DND-41 (cell line): ENCODE measurements at regions not wholly inside any gene's neighbourhood (a gene's known extent, or its start where the extent isn't known, plus 50 kb on each side); places are given as distances from the start of the nearest gene placed in this dataset.

Experiments used
- ATAC-seq: fragments of 200-7000 bp; cut with Tn5 transposase; 3 replicates; pipeline ENCODE4 v1.9.1; 2021; ENCODE audit warnings: low read depth; ENCODE audit not compliant: insufficient read depth
- DNase-seq: peaks from one replicate; pipeline ENCODE4 v3.0.0-alpha.2; 2020
- H2AFZ ChIP-seq: 2 replicates; pipeline ENCODE4 v1.6.0; 2012; ENCODE audit warnings: low read depth, low read length
- H3K27ac ChIP-seq: 2 replicates; pipeline ENCODE4 v1.5.1; 2012; ENCODE audit warnings: low read length, inconsistent platforms
- H3K27me3 ChIP-seq: fragments of 200-600 bp; sonication (generic); 2 replicates; pipeline ENCODE4 v1.6.0; 2012; ENCODE audit warnings: low read length, mild to moderate bottlenecking, inconsistent platforms; ENCODE audit not compliant: insufficient read depth, poor library complexity
- H3K36me3 ChIP-seq: 2 replicates; pipeline ENCODE4 v1.5.1; 2012; ENCODE audit warnings: low read length, inconsistent platforms; ENCODE audit not compliant: insufficient read depth
- H3K4me1 ChIP-seq: 2 replicates; pipeline ENCODE4 v1.5.1; 2012; ENCODE audit warnings: mild to moderate bottlenecking, low read length; ENCODE audit not compliant: insufficient read depth
- H3K4me2 ChIP-seq: 2 replicates; pipeline ENCODE4 v1.6.0; 2012; ENCODE audit warnings: mild to moderate bottlenecking, moderate library complexity, low read length, inconsistent platforms; ENCODE audit not compliant: insufficient read depth
- H3K4me3 ChIP-seq, 2 experiments: fragments of 200-600 bp in 1 of 2; shearing (Covaris generic) in 1 of 2; 2 replicates each; pipeline ENCODE4 v1.5.1; 2012 to 2016; ENCODE audit warnings: inconsistent platforms in 2 of 2, low read length in 2 of 2, mild to moderate bottlenecking in 2 of 2, low read depth in 1 of 2, moderate library complexity in 1 of 2
- H3K79me2 ChIP-seq: 2 replicates; pipeline ENCODE4 v1.6.0; 2012; ENCODE audit warnings: low read length, inconsistent platforms; ENCODE audit not compliant: insufficient read depth
- H3K9ac ChIP-seq: 2 replicates; pipeline ENCODE4 v1.6.0; 2012; ENCODE audit warnings: low read depth, mild to moderate bottlenecking, inconsistent platforms, low read length, moderate library complexity
- H3K9me3 ChIP-seq: 2 replicates; pipeline ENCODE4 v1.5.1; 2012; ENCODE audit warnings: low read length, moderate library complexity, mild to moderate bottlenecking, inconsistent platforms; ENCODE audit not compliant: insufficient read depth, severe bottlenecking
- H4K20me1 ChIP-seq: 2 replicates; pipeline ENCODE4 v1.6.0; 2012; ENCODE audit warnings: low read length; ENCODE audit not compliant: insufficient read depth
- CTCF ChIP-seq: IDR thresholded peaks from 2 replicates; pipeline ENCODE4 v1.5.1; 2012; ENCODE audit warnings: borderline replicate concordance, low read length, moderate library complexity, mild to moderate bottlenecking; ENCODE audit not compliant: poor library complexity, severe bottlenecking; ENCODE audit errors: extremely low read depth
- EZH2 ChIP-seq: IDR thresholded peaks from 3 replicates; pipeline ENCODE4 v1.6.1; 2012; ENCODE audit warnings: borderline replicate concordance, low read depth, mild to moderate bottlenecking, moderate library complexity, low read length, inconsistent platforms; ENCODE audit not compliant: severe bottlenecking

- H3K27me3 ChIP-seq = no peaks in the 10 kb centered on the region
- no peaks in the 10 kb centered on the region for H3K9me3 ChIP-seq
- DNase-seq (no peak), ATAC-seq (no peak)
- no peaks in the 10 kb centered on the region for H3K79me2 ChIP-seq
- no peaks in the 10 kb centered on the region for H4K20me1 ChIP-seq
- no peak overlapping the region for H2AFZ ChIP-seq
- H3K9ac ChIP-seq = no peak overlapping the region
- no peak for TF ChIP-seq EZH2
- no peak overlapping the region for H3K4me3 ChIP-seq
- no peaks in the 10 kb centered on the region for H3K4me1 ChIP-seq
- H3K4me2 ChIP-seq = no peak overlapping the region
- no peaks in the 10 kb centered on the region for H3K36me3 ChIP-seq
- no peak overlapping the region for H3K27ac ChIP-seq
These were observed 300.7 kb upstream of the TBX3 start for GRCh38 chr12:114984634-114985061.

- H4K20me1 ChIP-seq = no peaks in the 10 kb centered on the region
- no peak overlapping the region for H3K4me2 ChIP-seq
- H3K4me1 ChIP-seq = no peaks in the 10 kb centered on the region
- no peaks in the 10 kb centered on the region for H3K27me3 ChIP-seq
- H3K9me3 ChIP-seq = no peaks in the 10 kb centered on the region
- H3K36me3 ChIP-seq = no peaks in the 10 kb centered on the region
- no peak overlapping the region for H3K4me3 ChIP-seq
- ATAC-seq = no peak
- TF ChIP-seq EZH2 (no peak), CTCF (no peak)
- H3K9ac ChIP-seq = no peak overlapping the region
- no peaks in the 10 kb centered on the region for H3K79me2 ChIP-seq
- H3K27ac ChIP-seq = no peak overlapping the region
- DNase-seq = no peak
- H2AFZ ChIP-seq = no peak overlapping the region
These were observed 298.8 kb upstream of the TBX3 start for GRCh38 chr12:114982760-114983159.

GRCh38 chr12:114981036-114981435, 297.1 kb upstream of the TBX3 start:
- Histone ChIP-seq H3K27ac (no peak overlapping the region), H3K9me3 (no peaks in the 10 kb centered on the region), H4K20me1 (no peaks in the 10 kb centered on the region), H2AFZ (no peak overlapping the region), H3K36me3 (no peaks in the 10 kb centered on the region), H3K4me2 (no peak overlapping the region), H3K79me2 (no peaks in the 10 kb centered on the region), H3K4me3 (no peak overlapping the region), H3K9ac (no peak overlapping the region), H3K4me1 (no peaks in the 10 kb centered on the region), H3K27me3 (no peaks in the 10 kb centered on the region)
- DNase-seq (no peak), ATAC-seq (no peak)
- TF ChIP-seq EZH2 (no peak), CTCF (no peak)

- DNase-seq (no peak), ATAC-seq (no peak)
- Histone ChIP-seq H3K4me1 (no peaks in the 10 kb centered on the region), H3K27ac (no peak overlapping the region), H3K36me3 (no peaks in the 10 kb centered on the region), H3K9me3 (no peaks in the 10 kb centered on the region), H3K4me3 (no peak overlapping the region), H3K9ac (no peak overlapping the region), H2AFZ (no peak overlapping the region), H3K79me2 (no peaks in the 10 kb centered on the region), H4K20me1 (no peaks in the 10 kb centered on the region), H3K27me3 (no peaks in the 10 kb centered on the region), H3K4me2 (no peak overlapping the region)
- no peak for TF ChIP-seq EZH2
- TF ChIP-seq CTCF = no peak
These were observed 293.0 kb upstream of the TBX3 start for GRCh38 chr12:114976959-114977358.
